ENCODE measurements at regions not wholly inside any gene's neighbourhood (a gene's known extent, or its start where the extent isn't known, plus 50 kb on each side); places are given as distances from the start of the nearest gene placed in this dataset.

DNA sequence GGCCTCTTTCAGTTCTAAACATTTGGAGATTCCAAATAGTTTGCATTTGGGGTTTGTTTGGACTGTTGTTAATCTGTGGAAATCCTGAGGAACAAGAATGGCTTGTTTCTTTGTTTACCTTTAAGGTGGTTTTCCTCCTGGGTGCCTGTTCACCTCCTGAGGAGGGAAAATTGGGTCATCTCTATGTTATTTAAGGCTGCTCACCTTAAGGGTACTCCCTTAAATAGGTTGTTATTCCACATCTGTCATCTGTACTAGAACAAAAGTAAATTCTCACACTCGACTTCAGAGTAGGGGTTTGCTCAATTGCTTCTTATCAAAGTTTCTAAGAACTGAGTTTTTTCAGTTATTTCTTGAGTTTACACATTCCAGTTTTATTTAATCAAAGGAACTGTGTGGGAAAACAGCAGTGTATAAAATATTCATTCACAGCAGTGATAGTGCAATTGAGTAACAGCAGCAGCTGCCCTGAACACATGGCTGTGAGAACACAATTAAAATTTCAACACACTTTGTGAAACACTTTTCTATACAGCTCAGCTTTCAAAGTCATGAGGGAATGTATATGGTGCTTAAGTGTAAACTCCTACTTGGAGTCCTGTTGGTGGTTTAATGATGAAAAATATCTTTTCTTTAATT lies 238.5 kb upstream of the PGRMC2 start:
- TF ChIP-seq, protein P1, sequence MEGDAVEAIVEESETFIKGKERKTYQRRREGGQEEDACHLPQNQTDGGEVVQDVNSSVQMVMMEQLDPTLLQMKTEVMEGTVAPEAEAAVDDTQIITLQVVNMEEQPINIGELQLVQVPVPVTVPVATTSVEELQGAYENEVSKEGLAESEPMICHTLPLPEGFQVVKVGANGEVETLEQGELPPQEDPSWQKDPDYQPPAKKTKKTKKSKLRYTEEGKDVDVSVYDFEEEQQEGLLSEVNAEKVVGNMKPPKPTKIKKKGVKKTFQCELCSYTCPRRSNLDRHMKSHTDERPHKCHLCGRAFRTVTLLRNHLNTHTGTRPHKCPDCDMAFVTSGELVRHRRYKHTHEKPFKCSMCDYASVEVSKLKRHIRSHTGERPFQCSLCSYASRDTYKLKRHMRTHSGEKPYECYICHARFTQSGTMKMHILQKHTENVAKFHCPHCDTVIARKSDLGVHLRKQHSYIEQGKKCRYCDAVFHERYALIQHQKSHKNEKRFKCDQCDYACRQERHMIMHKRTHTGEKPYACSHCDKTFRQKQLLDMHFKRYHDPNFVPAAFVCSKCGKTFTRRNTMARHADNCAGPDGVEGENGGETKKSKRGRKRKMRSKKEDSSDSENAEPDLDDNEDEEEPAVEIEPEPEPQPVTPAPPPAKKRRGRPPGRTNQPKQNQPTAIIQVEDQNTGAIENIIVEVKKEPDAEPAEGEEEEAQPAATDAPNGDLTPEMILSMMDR (IDR thresholded peaks at IDR 0.05; ENCODE audit: poor library complexity, severe bottlenecking) = no peak
- peak; percentile 70 for ATAC-seq (ENCODE audit: low read depth)
- peaks cover 50% of the 10 kb centered on the region for H3K4me1 ChIP-seq (ENCODE audit: insufficient read depth, poor library complexity, severe bottlenecking)
- DNase-seq (ENCODE audit: low spot score) = no peak
- H3K4me3 ChIP-seq (ENCODE audit: severe bottlenecking) = no peak overlapping the region
- H3K27ac ChIP-seq (ENCODE audit: poor library complexity, severe bottlenecking) = peak overlapping the region; percentile 76
- H3K9me3 ChIP-seq (ENCODE audit: severe bottlenecking) = no peaks in the 10 kb centered on the region
- H3K27me3 ChIP-seq (ENCODE audit: insufficient read depth, poor library complexity, severe bottlenecking) = no peaks in the 10 kb centered on the region
- no peaks in the 10 kb centered on the region for H3K36me3 ChIP-seq (ENCODE audit: low read depth)

DNA sequence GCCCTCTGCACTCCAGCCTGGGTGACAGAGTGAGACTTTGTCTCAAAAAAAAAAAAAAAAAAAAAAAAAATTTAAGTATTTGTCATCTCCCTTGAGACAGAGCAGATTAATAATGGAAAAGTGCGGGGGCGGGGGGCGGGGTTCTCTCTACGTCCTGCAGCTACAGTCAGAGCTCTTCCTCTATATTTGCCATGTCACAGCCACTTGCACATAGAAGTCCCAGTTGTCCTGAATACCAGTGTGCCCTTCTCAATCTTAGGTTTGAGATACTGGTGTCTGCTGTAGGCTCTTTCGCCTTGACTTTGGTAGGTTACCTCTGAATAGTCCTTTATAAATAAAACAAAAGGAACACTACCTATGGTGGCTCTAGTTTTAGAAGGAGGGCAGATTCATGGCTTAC lies 237.8 kb upstream of the PGRMC2 start:
- TF ChIP-seq, protein P1 (IDR thresholded peaks at IDR 0.05; ENCODE audit: poor library complexity, severe bottlenecking) = no peak
- H3K9me3 ChIP-seq (ENCODE audit: severe bottlenecking) = no peaks in the 10 kb centered on the region
- DNase-seq (ENCODE audit: low spot score) (no peak), ATAC-seq (ENCODE audit: low read depth) (no peak)
- no peak overlapping the region for H3K4me3 ChIP-seq (ENCODE audit: severe bottlenecking)
- peaks cover 50% of the 10 kb centered on the region for H3K4me1 ChIP-seq (ENCODE audit: insufficient read depth, poor library complexity, severe bottlenecking)
- no peaks in the 10 kb centered on the region for H3K27me3 ChIP-seq (ENCODE audit: insufficient read depth, poor library complexity, severe bottlenecking)
- no peaks in the 10 kb centered on the region for H3K36me3 ChIP-seq (ENCODE audit: low read depth)
- H3K27ac ChIP-seq (ENCODE audit: poor library complexity, severe bottlenecking) = peak overlapping the region; percentile 76

- TF ChIP-seq, protein P1 (IDR thresholded peaks at IDR 0.05; ENCODE audit: poor library complexity, severe bottlenecking) = no peak
- peaks cover 46% of the 10 kb centered on the region for H3K4me1 ChIP-seq (ENCODE audit: insufficient read depth, poor library complexity, severe bottlenecking)
- H3K4me3 ChIP-seq (ENCODE audit: severe bottlenecking) = no peak overlapping the region
- H3K27ac ChIP-seq (ENCODE audit: poor library complexity, severe bottlenecking) = peak overlapping the region; percentile 76
- no peaks in the 10 kb centered on the region for H3K36me3 ChIP-seq (ENCODE audit: low read depth)
- DNase-seq (ENCODE audit: low spot score) (peak; percentile 69), ATAC-seq (ENCODE audit: low read depth) (peak; percentile 76)
- no peaks in the 10 kb centered on the region for H3K27me3 ChIP-seq (ENCODE audit: insufficient read depth, poor library complexity, severe bottlenecking)
- H3K9me3 ChIP-seq (ENCODE audit: severe bottlenecking) = no peaks in the 10 kb centered on the region
Observed at GRCh38 chr4:128524311-128524710, 236.7 kb upstream of the PGRMC2 start.

DNA sequence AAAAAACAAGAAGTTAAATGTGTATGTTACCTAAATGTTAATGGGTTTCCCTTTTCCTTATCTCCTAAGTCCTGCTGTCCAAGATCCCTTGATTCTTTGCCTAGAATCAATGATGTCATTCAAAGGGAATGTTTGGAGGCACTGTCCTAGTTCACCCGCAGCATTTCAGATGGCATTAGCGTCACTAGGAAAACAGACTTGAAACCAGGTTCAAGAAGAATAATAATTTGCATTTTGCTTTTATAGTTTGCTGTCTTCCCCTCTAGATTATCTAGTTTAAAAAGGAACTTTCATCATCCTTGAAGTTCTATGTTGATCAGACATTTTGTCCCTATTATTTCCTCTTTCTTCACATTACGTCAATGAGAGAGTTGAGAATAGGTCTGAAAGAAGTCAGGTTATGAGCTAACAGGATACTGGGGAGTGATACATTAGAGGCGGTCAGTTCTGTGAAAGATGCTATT lies 234.1 kb upstream of the PGRMC2 start:
- Histone ChIP-seq H3K36me3 (ENCODE audit: low read depth) (no peaks in the 10 kb centered on the region), H3K4me3 (ENCODE audit: severe bottlenecking) (no peak overlapping the region), H3K27me3 (ENCODE audit: insufficient read depth, poor library complexity, severe bottlenecking) (no peaks in the 10 kb centered on the region), H3K9me3 (ENCODE audit: severe bottlenecking) (no peaks in the 10 kb centered on the region), H3K4me1 (ENCODE audit: insufficient read depth, poor library complexity, severe bottlenecking) (peaks cover 40% of the 10 kb centered on the region), H3K27ac (ENCODE audit: poor library complexity, severe bottlenecking) (no peak overlapping the region)
- no peak for ATAC-seq (ENCODE audit: low read depth)
- TF ChIP-seq, protein P1 (IDR thresholded peaks at IDR 0.05; ENCODE audit: poor library complexity, severe bottlenecking) = no peak
- DNase-seq (ENCODE audit: low spot score) = no peak

DNA sequence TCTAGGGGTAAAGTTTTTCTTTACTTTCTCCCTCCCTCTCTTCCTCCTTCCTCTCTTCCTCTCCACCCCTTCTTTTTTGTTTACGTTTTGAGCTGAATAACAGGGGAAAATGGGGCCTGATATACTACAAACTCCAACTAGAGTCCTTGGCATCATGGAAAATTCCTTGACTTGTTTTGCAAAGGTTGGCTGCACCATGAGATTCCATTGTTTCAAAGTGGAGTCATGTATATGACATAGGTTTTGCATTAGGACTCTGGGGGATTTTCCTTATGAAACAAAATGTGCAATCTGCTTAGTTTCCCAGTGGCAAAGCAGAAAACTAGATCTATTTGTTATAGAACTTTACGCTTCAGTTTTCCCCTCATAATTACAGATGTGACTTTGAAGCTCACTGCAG lies 233.5 kb upstream of the PGRMC2 start:
- Histone ChIP-seq H3K27me3 (ENCODE audit: insufficient read depth, poor library complexity, severe bottlenecking) (no peaks in the 10 kb centered on the region), H3K36me3 (ENCODE audit: low read depth) (no peaks in the 10 kb centered on the region), H3K9me3 (ENCODE audit: severe bottlenecking) (no peaks in the 10 kb centered on the region), H3K27ac (ENCODE audit: poor library complexity, severe bottlenecking) (no peak overlapping the region), H3K4me1 (ENCODE audit: insufficient read depth, poor library complexity, severe bottlenecking) (peaks cover 35% of the 10 kb centered on the region), H3K4me3 (ENCODE audit: severe bottlenecking) (no peak overlapping the region)
- ATAC-seq (ENCODE audit: low read depth) = no peak
- DNase-seq (ENCODE audit: low spot score) = no peak
- TF ChIP-seq, protein P1 (IDR thresholded peaks at IDR 0.05; ENCODE audit: poor library complexity, severe bottlenecking) = no peak
